ENCODE measurements at regions not wholly inside any gene's neighbourhood (a gene's known extent, or its start where the extent isn't known, plus 50 kb on each side); places are given as distances from the start of the nearest gene placed in this dataset.
"Not testable (repeated sequence)": the region's sequence is repeated elsewhere in the genome, so short reads cannot be mapped to it uniquely, and the experiment has no call there.

DNA sequence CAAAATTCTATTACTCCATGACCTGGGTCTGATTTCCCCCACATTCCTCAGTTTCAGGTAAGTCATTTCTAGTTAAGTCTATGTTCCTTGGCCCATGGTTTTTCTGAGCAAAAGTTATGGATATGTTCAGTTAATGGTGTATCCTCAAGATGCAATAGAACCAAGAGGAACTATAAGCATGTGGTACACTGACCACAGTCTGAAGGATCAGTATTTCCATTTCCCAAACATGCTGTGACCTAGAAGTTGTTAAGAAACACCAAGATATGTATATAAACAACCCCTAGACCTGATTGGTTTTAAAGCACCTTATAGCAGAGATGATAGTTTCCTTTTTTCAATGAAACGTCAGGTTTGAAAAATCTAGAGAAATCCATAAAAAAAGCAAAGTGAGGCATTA lies 94.2 kb upstream of the ABCB5 start:
- no peak for DNase-seq

DNA sequence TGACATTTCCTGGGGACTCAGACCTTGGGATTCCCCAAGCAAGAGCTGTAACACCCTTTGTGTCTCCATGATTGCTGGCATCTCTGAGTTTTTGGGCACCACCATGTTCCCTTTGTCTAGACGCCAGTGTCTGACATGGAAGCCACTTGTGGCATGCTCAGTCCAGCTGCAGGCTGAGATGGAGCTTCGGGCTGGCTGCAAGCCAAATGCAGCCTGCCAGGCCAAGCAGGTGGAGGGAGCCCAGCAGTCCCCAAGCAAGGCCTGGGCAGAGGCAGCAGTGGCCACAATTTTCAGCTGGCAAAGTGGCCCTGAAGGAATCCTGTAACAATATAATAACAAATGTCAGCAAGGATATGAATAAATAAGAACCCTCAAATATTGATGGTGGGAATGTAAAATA lies 86.2 kb upstream of the ABCB5 start:
- no peak for DNase-seq

DNA sequence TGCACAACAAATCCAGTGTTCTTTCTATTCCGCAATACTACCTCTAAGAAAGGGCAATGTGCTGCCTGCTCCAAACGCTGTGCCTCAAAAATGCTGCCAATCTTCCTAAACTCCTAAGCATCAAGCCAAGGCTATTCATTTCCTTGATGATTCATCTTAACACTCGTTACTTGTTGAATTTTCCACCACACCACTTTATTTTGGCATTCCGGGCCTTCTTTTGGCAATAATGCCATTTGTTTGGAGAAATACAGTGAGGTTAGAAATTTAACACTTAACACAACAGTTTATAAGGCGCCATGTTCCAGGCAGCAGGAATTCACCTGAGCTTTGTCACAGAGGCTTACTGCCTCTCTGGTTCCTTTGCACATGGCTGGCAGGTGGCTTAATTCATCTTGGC lies 82.6 kb upstream of the ABCB5 start:
- no peak for DNase-seq

DNA sequence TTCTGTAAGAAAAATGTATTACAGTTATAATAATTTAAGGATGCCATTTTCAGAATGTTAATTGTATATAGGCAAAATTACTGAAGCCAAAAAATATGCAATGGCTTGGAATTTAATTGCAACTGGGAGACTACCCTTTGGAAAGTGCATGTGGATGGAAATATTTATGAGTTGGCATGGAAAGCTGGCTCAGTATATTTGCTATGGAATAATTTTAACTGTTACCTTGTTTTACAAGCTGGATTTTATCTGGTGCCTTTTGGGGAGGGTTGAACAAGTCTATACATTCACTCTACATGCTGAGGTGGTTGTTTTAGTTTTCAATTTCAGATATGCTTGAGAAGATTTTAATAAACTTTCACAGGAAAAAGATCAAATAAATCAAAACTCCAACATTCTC lies 80.9 kb upstream of the ABCB5 start:
- DNase-seq, result no peak

DNA sequence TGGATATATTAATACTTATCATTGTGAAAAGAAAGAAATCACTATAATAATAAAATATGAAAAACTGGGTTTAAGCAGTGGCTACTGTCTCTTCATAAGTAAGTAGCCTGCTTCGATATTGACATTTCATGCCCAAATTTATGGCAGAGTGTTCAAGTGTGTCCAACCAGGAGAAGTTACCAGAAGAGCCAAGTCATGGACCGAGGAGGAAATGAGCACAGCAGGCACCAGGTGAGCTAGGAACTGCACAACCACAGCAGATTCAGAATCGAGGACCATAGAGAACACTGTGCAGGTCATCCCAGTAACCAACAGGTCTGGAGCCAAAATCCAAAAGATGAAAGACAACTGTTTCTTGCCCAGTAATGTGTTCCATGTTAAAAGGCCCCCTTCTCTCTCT lies 79.9 kb upstream of the ABCB5 start:
- DNase-seq, result no peak

DNA sequence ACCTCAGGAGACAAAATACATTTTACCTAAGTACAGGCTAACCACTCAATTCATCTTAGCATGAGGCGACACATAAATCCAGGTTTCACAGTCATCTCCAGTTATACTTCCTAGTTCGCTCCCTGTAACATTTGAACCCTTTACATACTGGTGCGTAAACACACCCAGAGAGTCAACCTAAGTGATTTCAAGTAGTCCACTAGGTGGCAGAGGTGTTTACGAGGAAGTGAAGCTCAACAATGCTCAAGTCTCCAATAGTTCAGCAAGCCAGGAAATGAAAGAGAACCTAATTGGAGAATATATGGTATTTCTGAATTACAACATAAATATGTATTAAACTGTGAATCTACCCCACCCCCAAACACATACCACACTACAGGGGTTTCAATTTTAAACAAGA lies 76.3 kb upstream of the ABCB5 start:
- DNase-seq, result no peak

DNA sequence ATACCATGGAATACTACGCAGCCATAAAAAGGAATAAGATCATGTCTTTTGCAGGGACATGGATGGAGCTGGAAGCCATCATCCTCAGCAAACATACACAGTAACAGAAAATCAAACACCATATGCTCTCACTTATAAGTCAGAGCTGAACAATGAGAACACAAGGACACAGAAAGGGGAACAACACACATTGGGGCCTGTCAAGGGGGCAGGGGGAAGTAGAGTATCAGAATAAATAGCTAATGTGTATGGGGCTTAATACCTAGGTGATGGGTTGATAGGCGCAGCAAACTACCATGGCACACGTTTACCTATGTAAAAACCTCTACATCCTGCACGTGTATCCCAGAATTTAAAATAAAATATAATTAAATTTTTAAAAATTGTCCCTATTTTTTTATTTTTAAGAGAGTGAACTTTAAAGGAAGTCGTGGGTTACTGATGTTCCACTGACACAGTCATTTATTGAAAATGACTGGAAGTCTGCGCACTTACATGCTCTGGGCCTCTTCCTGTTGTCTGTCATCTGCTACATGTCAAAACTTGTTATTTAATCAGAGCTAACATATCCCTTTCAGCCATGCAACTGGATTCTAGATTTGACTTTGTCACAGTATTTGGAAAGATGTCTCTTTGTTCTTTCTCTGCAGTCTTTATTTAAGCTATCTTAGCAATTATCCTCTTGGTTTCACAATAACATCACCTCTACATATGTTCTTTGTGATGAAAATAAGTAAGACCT lies 73.7 kb upstream of the ABCB5 start:
- DNase-seq, result no peak

DNA sequence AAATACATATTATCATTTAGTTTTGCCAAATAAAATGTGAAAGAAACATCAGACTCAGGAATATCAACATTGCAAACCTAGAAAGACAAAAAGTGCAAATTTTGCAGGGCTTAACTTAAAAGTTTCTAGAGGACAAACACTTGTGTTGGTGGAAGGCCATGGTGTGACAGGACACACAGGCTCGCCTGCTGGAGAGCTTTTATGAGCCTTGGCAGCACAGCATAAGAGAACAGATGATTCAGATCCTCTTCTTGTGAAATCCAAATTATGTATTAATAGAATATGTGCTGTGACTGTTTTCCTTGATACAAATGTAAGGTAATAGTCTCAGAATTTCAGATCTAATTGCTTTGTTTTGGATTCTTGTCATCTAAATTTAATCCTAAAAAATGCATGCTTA lies 72.9 kb upstream of the ABCB5 start:
- no peak for DNase-seq

DNA sequence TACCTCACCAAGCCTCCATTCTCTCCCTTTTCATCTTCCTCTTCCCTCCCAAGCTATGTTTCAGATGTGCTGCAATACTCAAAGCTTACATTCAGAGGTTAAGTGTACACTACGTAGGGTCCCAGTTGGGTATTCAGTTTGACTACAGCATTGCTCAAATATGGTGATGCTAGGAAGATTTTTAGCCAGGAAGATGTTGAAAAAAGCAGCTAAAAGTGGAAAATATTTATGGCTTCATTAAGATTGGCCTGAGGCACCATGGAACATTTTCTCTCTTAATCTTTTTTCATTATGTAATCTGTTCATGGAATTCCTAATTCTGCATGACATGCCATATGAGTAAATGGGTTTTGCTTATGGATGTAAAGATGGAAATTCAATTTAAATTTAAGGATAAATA lies 72.0 kb upstream of the ABCB5 start:
- no peak for DNase-seq

DNA sequence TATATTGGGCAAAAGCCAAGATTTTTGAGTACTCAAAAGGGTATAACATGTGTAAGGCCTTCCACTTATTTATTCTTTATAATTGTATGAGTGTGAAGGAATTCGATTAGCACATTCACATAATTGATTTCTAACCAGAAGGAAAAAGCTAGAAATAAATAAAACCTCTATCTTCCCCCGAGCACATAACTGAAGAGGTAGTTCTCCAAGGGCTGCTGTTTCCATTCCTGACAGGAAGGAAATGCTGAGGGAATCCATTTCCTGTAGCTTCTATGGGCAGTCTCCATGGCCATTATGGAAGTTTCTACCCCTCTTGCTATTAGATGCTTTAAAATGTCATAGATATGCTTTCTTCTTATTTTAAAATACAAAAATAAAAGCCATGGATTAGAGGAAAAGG lies 70.5 kb upstream of the ABCB5 start:
- DNase-seq, result no peak

DNA sequence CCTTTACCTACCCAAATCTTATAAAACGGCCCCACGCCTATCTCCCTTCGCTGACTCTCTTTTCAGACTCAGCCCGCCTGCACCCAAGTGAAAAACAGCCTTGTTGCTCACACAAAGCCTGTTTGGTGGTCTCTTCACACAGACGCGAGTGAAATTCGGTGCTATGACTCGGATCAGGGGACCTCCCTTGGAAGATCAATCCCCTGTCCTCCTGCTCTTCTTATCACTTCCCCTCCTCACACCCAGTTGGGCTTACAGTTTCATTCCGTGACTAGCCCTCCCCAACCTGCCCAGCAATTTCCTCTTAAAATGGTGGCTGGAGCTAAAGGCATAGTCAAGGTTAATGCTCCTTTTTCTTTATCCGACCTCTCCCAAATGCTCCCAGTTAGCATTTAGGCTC lies 68.5 kb upstream of the ABCB5 start:
- not testable (repeated sequence) for DNase-seq

DNA sequence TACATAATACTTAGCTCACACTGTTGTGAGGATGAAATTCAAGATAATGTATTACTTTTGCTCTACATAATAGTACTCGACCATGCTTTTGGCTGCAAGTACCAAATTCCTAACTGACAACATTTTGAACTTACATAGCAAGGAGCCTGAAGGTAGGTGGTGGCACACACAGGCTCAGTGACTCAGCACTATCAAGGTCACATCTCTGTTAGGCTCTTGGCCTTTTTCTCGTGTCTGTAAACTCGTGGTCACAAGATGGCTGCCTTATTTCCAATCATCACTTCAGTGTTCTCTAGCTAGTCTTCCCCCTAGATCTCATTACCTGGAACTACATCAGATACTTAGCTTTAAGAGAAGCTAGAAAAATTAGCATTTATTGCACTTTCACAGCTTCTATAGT lies 61.4 kb upstream of the ABCB5 start:
- DNase-seq, result no peak

DNA sequence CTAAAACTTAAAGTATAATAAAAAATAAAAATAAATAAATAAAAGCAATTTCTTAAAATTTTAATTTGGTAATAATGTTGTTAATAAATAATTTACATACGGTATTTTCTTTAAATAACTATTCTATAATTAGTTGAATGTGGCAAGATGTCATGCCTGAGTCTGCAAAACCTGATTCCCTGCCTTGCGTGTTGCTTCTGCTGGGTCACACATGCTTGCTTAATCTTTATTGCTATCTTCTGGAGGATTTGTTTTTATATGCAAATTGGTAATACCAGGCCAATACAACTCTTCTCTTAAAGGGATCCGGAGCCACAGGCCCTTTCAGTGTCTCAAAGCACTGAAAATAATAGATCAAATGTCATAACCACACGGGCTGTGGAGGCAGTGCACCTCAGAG lies 59.4 kb upstream of the ABCB5 start:
- no peak for DNase-seq

DNA sequence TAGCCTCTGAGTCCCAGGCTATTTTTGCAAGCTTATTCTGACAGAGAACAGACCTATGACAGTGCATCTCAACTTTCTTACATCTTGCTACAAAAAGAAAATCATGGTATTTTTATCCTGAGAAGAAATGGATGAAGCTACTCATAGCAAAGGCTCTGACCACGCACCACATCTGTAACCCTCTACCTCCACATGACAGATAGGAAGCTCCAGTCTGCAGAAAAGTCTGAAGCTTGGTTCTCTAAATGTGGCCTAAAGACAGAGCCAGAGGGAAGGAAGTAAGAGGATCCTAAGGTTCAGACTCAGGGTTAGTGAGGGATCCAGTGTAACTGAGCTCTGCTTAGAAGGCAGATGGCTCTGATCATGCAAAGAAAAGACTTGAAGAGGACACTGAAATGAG lies 58.4 kb upstream of the ABCB5 start:
- DNase-seq, result no peak

DNA sequence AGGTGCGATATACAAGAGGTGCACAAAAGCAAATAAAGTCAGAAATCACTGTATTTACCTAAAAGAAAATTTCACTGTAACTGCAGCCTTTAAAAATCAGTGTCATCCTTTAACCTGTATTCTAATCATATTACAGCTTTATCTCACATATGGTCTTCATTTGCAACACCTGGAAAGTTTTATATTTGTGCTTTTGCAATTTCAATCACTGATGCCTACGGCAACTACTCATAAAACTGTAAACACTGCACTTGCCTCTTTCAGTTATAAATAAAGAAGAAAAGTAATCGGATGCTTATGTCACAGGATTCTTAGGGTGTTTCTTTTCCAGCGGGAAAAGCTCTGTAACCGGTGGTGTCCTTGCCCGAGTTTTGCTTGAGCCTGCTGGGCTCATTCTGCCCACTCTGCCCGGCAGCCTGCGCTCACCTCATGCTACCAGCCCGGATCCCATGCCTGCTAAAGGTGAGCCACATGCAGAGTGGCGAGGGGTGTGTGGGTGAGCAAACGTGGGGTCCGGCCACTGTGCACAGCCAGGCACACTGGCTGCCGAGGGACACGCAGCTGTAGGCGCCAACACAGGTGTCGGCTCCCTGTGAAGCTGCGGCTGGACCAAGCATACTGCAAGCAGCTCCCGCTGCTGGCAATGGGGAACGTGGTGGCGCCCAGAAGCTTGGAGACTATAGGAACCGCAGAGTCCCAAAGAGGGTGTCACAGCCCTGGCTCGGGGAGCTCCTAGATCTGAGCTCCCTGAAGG lies 56.3 kb upstream of the ABCB5 start:
- no peak for DNase-seq

DNA sequence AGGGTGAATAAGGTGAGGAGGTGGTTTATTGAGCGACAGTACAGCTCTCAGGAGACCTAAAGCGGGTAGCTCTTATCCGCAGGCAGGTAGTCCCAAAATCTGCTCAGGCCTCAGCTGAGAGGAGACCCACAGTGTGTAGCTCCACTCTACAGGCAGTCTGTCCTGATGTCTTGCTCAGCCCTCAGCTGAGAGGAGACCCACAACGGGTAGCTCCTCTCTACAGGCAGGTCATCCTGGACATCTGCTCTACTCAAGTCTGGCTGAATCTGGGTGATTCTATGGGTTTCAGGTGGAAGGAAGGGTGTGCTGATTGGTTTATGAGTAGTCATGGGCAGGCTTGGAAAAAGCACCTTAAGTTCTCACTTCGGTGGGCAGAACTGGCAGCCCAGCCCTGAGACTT lies 55.6 kb upstream of the ABCB5 start:
- no peak for DNase-seq

DNA sequence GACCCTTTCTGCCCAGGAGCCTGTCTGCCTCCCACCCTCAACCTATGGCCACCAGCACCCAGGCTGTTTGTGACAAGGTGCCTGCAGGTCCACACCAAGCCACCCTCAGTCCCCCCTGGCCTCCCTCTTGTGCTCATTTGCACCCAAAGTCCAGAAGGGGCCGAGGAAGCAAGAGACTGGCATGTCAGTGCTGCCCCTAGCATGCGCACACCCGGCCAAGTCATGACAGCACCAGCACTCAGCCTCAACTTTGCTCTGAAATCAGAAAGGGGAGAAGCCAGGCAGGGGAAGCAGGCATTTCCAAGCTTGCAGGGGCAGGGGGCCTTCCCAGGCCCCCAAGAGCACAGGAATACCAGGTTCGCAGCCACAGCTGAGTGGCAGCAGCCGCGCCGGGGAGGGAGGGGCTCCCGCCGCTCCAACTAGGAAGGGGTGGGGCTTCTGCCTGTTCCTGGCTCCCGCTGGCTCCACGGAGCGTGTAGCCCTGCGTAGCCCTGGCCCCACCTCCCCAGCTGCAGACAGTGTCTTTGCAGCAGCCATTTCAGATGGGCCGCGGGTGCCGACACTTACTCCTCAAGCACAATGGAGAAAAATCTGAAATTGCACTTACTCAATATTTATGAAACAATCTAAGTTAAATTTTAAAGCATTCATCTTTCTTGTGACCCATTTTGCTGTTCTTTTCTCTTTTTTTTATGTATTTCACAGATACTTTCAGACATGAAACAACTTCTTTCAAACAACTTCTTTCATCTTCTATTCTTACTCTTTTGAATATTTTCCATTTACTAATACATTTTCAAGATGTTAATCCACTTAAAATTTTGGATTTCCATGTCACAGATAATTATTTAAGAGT lies 54.9 kb upstream of the ABCB5 start:
- DNase-seq, result no peak

DNA sequence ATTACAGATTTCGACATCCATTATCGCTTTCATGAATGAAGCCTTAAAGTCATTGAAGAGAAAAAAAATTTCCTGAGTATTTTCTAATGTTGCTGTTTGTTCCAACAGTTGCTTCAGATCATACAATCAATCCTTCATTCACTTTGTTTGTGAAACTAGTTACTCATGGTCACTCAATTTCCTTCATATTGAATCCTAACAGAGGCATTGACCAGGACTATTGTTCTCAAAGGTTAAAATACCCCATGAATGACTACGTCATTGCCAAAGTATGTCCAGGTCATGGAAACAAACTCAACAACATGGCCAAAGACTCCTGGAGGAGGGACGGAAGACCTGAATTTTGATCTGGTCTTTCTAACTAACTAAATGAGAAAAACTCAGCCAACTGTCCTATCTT lies 54.0 kb upstream of the ABCB5 start:
- no peak for DNase-seq

DNA sequence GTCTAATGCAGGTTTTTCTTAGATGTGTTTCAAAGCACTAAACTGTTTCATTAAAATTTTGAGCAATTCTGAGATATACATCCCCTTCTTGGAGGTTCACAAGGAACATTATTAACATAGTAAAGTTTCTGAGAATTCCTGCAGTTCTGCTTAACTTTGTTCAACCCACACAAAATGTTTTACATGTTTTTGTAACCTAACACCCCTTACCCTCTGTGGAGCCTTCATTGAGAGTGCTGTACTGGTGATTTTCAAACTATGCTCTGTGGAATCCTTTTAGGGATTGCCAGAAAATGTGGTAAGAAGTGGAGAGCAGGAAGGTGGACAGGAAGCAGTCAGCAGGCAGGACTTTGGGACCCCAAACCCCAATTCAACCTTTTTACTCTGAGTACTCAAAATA lies 53.6 kb upstream of the ABCB5 start:
- no peak for DNase-seq

DNA sequence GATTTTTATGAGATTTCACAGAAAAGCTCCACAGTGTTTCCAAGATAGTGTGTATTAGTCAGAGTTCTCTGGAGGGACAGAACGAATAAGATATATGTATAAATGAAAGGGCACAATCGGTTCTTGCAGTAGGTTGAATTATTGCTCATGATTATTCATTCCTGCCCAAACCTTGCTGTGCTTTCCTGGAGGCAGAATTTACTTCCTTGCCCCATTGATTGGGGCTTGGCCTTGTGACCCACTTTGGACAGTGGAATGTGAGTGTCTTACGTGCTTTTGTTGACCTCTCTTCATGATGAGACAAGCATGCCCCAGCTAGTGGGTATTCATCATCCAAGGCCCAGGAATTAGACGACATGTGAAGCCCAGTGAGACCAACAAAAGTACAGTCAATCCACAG lies 53.0 kb upstream of the ABCB5 start:
- no peak for DNase-seq
